ENCODE measurements at regions not wholly inside any gene's neighbourhood (a gene's known extent, or its start where the extent isn't known, plus 50 kb on each side); places are given as distances from the start of the nearest gene placed in this dataset.

GRCh38 chr3:88535563-88535962 lies 385.8 kb downstream of the C3orf38 start:
- TF ChIP-seq CTCF (IDR thresholded peaks at IDR 0.05; ENCODE audit: insufficient read depth, low read length) = no peak
- TF ChIP-seq SPI1 (IDR thresholded peaks at IDR 0.05; ENCODE audit: borderline replicate concordance, low read depth) = no peak
- no peak for TF ChIP-seq POLR2AphosphoS5 (IDR thresholded peaks at IDR 0.05; ENCODE audit: low read depth)
